ENCODE measurements at regions not wholly inside any gene's neighbourhood (a gene's known extent, or its start where the extent isn't known, plus 50 kb on each side); places are given as distances from the start of the nearest gene placed in this dataset.

- H4K20me1 ChIP-seq (ENCODE audit: insufficient read depth, low read length) = no peaks in the 10 kb centered on the region
- H3K14ac ChIP-seq (replicated peaks; ENCODE audit: low read depth, low read length) = no peak overlapping the region
- no peak overlapping the region for H3K23ac ChIP-seq (ENCODE audit: low read depth, low read length)
- H3K18ac ChIP-seq (ENCODE audit: low read depth, low read length) = no peak overlapping the region
- H3K9me1 ChIP-seq (ENCODE audit: insufficient read depth, low read length) = no peaks in the 10 kb centered on the region
- ATAC-seq (ENCODE audit: low read depth) (no peak), DNase-seq (no peak)
- H3K9me3 ChIP-seq (ENCODE audit: control insufficient read depth, insufficient read depth, low read length) = no peaks in the 10 kb centered on the region
- no peak overlapping the region for H3K4me2 ChIP-seq (ENCODE audit: low read depth, low read length)
- H3K36me3 ChIP-seq (ENCODE audit: control insufficient read depth, insufficient read depth, low read length) = no peaks in the 10 kb centered on the region
- H3K27ac ChIP-seq (ENCODE audit: insufficient read depth, low read length) = no peak overlapping the region
- BruUV-seq (replicated peaks) = no TSS peak
- no peaks in the 10 kb centered on the region for H3K4me1 ChIP-seq (ENCODE audit: control insufficient read depth, insufficient read depth, low read length)
- H2BK20ac ChIP-seq (ENCODE audit: low read depth, low read length) = no peak overlapping the region
- no peak overlapping the region for H4K8ac ChIP-seq (ENCODE audit: low read depth in 2 of 2, low read length in 2 of 2)
- POLR2A ChIA-PET (ENCODE audit: unreplicated experiment) = no interaction called here
- no peak overlapping the region for H4K91ac ChIP-seq (ENCODE audit: insufficient read depth, low read depth, low read length)
- no peak overlapping the region for H3K56ac ChIP-seq (ENCODE audit: extremely low read depth, insufficient read depth, low read length)
- H3K4me3 ChIP-seq (ENCODE audit: insufficient read depth, low read depth, low read length) = no peak overlapping the region
- in situ Hi-C loops (cut with MboI; ENCODE audit: low sequenced_read_pairs) = no loop called here
- no peaks in the 10 kb centered on the region for H3K27me3 ChIP-seq (ENCODE audit: control insufficient read depth, insufficient read depth, low read length)
- CTCF ChIA-PET = no interaction called here
- no peak overlapping the region for H2AK9ac ChIP-seq (replicated peaks; ENCODE audit: low read depth, low read length, poor library complexity)
- H3K9ac ChIP-seq (ENCODE audit: low read depth, low read length) = no peak overlapping the region
- H3K79me1 ChIP-seq (ENCODE audit: low read depth in 1 of 2, low read length in 2 of 2) = no peaks in the 10 kb centered on the region
- no peak overlapping the region for H2BK120ac ChIP-seq (ENCODE audit: low read depth, low read length)
- H3K4ac ChIP-seq (ENCODE audit: low read depth, low read length) = no peak overlapping the region
- intact Hi-C loops (cut with micrococcal nuclease) = no loop called here
- dilution Hi-C loops (cut with HindIII; ENCODE audit: low sequenced_read_pairs, unreplicated experiment) = no loop called here
- no peak overlapping the region for H2AFZ ChIP-seq (replicated peaks; ENCODE audit: low read length, poor library complexity)
- 20% methylated on average over 1 of the region's 3 CpGs; no CpG with 5 or more reads in 1 of the 2 experiments for WGBS, 2 experiments (ENCODE audit: extremely low coverage in 2 of 2, insufficient read length in 1 of 2)
- H2BK15ac ChIP-seq (ENCODE audit: low read depth, low read length) = no peak overlapping the region
- no peak overlapping the region for H2BK5ac ChIP-seq (ENCODE audit: low read depth, low read length, poor library complexity, severe bottlenecking)
- H2AK5ac ChIP-seq (ENCODE audit: low read depth, low read length) = no peak overlapping the region
- TF ChIP-seq CEBPB (IDR thresholded peaks at IDR 0.05; ENCODE audit: low read depth, low read length) (no peak), FOS (IDR thresholded peaks at IDR 0.05; ENCODE audit: low read depth, low read length) (no peak), BHLHE40 (IDR thresholded peaks at IDR 0.05; ENCODE audit: low read depth, low read length) (no peak), RAD21 (IDR thresholded peaks at IDR 0.05; ENCODE audit: low read length) (no peak), CHD1 (IDR thresholded peaks at IDR 0.05; ENCODE audit: low read depth, low read length) (no peak), USF2 (IDR thresholded peaks at IDR 0.05; ENCODE audit: low read depth, low read length) (no peak), RFX5 (IDR thresholded peaks at IDR 0.05; ENCODE audit: low read depth, low read length) (no peak), POLR2A (IDR thresholded peaks at IDR 0.05; ENCODE audit: low read depth, low read length) (no peak), SMC3 (IDR thresholded peaks at IDR 0.05; ENCODE audit: low read depth, low read length) (no peak), ELK1 (IDR thresholded peaks at IDR 0.05; ENCODE audit: borderline replicate concordance, low read depth, low read length) (no peak), MAZ (IDR thresholded peaks at IDR 0.05; ENCODE audit: borderline replicate concordance, low read depth, low read length) (no peak), NFE2L2 (IDR thresholded peaks at IDR 0.05; ENCODE audit: low read depth, low read length) (no peak)
- H4K5ac ChIP-seq (ENCODE audit: low read depth, low read length) = no peak overlapping the region
Measured at GRCh38 chr11:59011655-59012397, 72.5 kb downstream of the GLYATL1 start.
